GM18909 (cell line): ENCODE measurements at regions not wholly inside any gene's neighbourhood (a gene's known extent, or its start where the extent isn't known, plus 50 kb on each side); places are given as distances from the start of the nearest gene placed in this dataset.

Source experiments
- ATAC-seq: cut with Tn5 transposase; IDR thresholded peaks from one replicate; pipeline ENCODE4 v1.9.1; 2021; ENCODE audit warnings: mild to moderate bottlenecking; ENCODE audit not compliant: unreplicated experiment, poor library complexity

- no peak for ATAC-seq
Observed at GRCh38 chr12:127431594-127431993, 835.4 kb upstream of the TMEM132C start.

DNA sequence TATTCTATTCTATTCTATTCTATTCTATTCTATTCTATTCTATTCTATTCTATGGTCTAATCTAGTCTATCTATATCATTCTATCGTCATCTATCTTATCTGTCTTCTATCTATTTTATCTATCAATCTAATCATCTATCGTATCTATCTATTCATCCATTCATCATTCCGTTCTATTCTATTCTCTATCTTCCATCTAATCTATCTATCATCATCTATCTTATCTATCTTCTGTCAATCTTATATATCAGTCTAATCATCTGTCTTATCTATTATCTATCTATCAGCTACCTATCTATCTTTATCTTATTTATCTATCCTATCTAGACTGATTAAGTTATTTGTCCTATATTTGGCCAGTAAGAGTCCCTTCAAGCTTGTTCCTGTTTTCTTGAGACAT lies 831.5 kb upstream of the TMEM132C start:
- ATAC-seq = no peak

GRCh38 chr12:127438512-127439244 lies 828.3 kb upstream of the TMEM132C start:
- no peak for ATAC-seq

GRCh38 chr12:127445581-127446139 lies 821.3 kb upstream of the TMEM132C start:
- no peak for ATAC-seq

DNA sequence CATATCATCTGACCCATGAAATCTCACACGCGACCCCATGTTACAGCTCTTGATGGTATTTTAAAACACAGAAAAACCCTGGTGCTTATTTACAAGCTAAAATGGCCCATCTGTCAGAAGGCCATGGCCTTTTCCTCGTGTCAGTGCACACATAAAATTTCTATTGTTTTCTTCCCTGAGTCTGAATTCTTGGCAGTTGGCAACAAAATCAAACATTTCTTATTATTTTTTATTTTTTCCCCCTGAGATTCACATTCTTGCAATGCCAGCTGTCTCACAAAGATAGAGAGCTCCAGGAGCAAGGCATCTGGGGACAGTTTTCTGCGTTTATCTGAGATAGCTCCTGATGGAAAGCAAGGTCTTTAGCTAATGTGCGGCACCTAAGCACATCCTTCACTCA lies 818.1 kb upstream of the TMEM132C start:
- ATAC-seq = no peak

- no peak for ATAC-seq
Observed at GRCh38 chr12:127450826-127451225, 816.1 kb upstream of the TMEM132C start.

GRCh38 chr12:127455347-127456265 lies 811.4 kb upstream of the TMEM132C start:
- ATAC-seq = no peak

- no peak for ATAC-seq
Observed at GRCh38 chr12:127457726-127458125, 809.2 kb upstream of the TMEM132C start.

- no peak for ATAC-seq
Observed at GRCh38 chr12:127459166-127459565, 807.8 kb upstream of the TMEM132C start.

DNA sequence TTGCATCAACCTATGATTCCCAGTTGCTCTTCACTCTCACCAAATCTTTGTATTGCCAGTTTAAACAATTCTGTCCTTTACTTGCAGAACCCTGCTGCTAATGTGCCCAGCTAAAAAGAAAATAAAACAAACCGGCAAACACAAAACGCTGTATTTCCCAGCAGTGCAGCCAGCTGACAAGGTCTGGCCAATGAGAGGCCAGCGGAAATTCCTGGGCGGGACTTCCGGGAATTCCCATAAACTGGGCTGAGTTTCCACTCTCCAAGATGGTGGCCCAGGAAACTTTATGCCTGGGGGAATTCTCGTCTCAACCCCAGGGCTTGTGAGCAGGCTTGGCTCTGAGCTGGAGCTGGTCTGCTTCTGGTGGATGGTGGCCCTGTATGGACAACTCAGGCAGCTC lies 807.3 kb upstream of the TMEM132C start:
- no peak for ATAC-seq

DNA sequence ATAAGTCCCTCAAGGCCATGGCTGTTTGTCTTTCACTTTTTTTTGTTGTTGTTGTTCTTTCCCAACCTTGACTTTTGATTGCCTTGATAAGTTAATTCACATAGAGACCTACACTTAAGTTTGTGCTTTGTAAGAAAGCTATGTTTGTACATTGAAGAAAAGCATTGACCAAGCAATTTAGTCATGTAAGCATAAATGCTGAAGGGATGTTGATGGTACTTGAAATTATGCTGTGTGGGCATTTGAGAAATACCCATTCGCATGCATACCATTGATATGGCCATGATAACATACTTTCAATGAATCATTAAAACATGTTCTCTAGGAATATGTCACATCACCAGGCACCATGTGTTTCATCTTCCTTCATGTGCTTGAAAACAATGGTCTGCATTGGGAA lies 803.7 kb upstream of the TMEM132C start:
- ATAC-seq = no peak

- ATAC-seq = no peak
Observed at GRCh38 chr12:127469331-127469730, 797.6 kb upstream of the TMEM132C start.

GRCh38 chr12:127473766-127474165 lies 793.2 kb upstream of the TMEM132C start:
- no peak for ATAC-seq

DNA sequence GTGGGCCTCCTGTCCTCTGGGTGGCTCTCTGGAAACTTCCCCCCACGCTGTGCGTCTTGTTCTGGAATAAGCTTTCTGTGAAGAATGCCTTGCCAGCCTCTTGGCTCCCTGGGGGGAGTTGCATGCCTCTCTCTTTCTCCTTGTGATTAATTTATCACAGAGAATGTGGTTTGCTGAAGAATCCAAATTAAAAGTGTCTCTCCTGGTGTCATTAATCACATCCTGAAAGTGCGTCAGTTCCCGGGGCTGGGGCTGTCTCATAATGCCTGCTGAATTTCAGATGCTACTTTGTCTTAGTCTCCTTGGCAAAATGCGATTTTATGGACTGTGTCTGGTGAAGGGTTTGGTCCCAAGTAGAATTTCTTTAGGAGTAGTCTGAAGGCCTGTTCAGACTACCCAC lies 787.7 kb upstream of the TMEM132C start:
- no peak for ATAC-seq

- no peak for ATAC-seq
Observed at GRCh38 chr12:127480775-127481314, 786.1 kb upstream of the TMEM132C start.

- no peak for ATAC-seq
Observed at GRCh38 chr12:127482950-127483349, 784.0 kb upstream of the TMEM132C start.

DNA sequence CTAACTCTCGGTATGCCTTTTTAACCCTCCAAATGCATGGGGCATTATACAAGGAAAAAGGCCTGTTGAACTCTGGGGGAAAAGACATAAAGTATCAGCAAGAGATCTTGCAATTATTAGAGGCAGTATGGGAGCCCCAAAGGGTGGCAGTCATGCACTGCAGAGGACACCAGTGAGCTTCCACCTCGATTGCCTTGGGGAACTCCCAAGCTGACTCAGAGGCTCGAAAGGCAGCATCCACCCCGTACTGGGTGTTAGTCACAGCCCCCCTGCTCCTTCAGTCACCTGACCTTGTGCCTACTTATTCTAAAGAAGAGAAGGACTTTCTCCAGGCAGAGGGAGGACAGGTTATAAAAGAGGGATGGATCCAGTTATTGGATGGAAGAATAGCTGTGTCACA lies 781.4 kb upstream of the TMEM132C start:
- ATAC-seq = no peak

GRCh38 chr12:127487031-127487430 lies 779.9 kb upstream of the TMEM132C start:
- ATAC-seq = no peak

DNA sequence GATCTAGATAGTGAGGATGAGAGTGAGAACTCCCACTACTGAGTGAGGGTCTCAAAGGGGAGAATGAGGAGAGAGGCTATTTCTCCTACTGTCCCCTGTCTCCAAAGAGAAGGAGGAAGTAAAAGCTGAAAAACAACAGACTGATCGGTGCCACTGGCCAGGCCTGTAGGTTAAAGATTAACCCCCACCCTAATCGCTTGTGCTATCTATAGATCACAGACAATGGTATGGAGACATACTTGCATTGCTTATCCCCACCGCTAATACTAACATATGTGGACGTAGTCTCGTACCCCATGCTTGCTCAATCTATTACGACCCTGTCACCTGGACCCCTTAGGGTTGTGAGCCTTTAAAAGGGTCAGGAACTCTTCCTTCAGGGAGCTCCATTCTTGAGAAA lies 777.9 kb upstream of the TMEM132C start:
- no peak for ATAC-seq

- no peak for ATAC-seq
Observed at GRCh38 chr12:127494961-127495915, 771.7 kb upstream of the TMEM132C start.
